Glutamatergic neuron (in vitro differentiated cells): ENCODE measurements at regions not wholly inside any gene's neighbourhood (a gene's known extent, or its start where the extent isn't known, plus 50 kb on each side); places are given as distances from the start of the nearest gene placed in this dataset.

Source experiments
- DNase-seq: peaks from one replicate; pipeline ENCODE4 v3.0.0; 2022
- H3K27ac Mint-ChIP-seq: one replicate; pipeline ENCODE4 v1.8.0; 2020; ENCODE audit warnings: mild to moderate bottlenecking, mixed read lengths, inconsistent platforms; ENCODE audit not compliant: unreplicated experiment
- H3K27me3 Mint-ChIP-seq: one replicate; pipeline ENCODE4 v1.8.0; 2020; ENCODE audit warnings: mild to moderate bottlenecking, moderate library complexity, mixed read lengths, inconsistent platforms; ENCODE audit not compliant: unreplicated experiment
- H3K36me3 Mint-ChIP-seq: one replicate; pipeline ENCODE4 v1.8.0; 2020; ENCODE audit warnings: mild to moderate bottlenecking, mixed read lengths, inconsistent platforms; ENCODE audit not compliant: unreplicated experiment
- H3K4me1 Mint-ChIP-seq: one replicate; pipeline ENCODE4 v1.8.0; 2020; ENCODE audit warnings: mild to moderate bottlenecking, low read depth, mixed read lengths, inconsistent platforms; ENCODE audit not compliant: unreplicated experiment
- H3K4me3 Mint-ChIP-seq: one replicate; pipeline ENCODE4 v1.8.0; 2020; ENCODE audit warnings: mild to moderate bottlenecking, mixed read lengths, inconsistent platforms; ENCODE audit not compliant: unreplicated experiment
- H3K9me3 Mint-ChIP-seq: one replicate; pipeline ENCODE4 v1.8.0; 2020; ENCODE audit warnings: mild to moderate bottlenecking, moderate library complexity, mixed read lengths, inconsistent platforms; ENCODE audit not compliant: unreplicated experiment
- TF ChIP-seq, protein P1 (sequence below): fragments of 200-600 bp; sonication (generic); IDR thresholded peaks from one replicate; pipeline ENCODE4 v1.5.0; 2021; ENCODE audit not compliant: partially characterized antibody, unreplicated experiment

DNA sequence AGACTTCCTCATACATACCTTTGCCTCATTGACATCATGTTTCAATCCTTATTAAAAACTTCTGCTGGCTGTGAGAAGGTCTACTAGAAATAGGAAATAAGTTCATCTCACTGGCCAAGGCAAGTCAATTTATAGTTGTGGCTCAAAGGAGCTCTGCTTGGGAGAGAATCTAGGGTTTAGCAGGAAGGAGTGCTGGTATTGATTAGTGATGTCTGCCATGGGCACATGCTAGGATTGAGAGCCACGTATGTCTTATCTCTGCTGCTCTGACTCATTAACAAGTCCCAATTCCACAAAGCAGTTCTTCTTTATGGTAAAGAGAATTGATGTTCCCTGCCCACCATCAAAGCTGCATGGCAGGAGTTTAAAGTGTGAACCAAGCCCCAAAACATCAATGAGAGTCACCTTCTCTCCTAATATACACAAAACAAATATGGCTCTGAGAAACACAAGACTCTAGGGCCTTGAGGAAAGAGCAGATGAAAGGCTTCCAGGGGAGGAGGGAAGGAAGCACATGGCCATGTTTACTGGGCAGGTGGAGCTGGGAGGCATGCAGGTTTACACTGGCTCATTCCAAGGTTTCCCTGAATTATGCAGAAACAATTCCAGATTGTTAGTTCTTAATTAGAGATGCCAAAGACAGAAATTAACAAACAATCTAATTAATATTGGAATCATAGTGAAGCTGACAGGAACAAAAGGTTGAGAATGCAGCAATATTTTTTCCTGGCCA is 931.9 kb upstream of the TMEM132C start:
- Mint-ChIP-seq H3K36me3 (no peaks in the 10 kb centered on the region), H3K9me3 (peaks cover 4% of the 10 kb centered on the region), H3K4me3 (no peak overlapping the region), H3K4me1 (no peaks in the 10 kb centered on the region), H3K27me3 (no peaks in the 10 kb centered on the region), H3K27ac (no peak overlapping the region)
- no peak for DNase-seq
- TF ChIP-seq, protein P1, sequence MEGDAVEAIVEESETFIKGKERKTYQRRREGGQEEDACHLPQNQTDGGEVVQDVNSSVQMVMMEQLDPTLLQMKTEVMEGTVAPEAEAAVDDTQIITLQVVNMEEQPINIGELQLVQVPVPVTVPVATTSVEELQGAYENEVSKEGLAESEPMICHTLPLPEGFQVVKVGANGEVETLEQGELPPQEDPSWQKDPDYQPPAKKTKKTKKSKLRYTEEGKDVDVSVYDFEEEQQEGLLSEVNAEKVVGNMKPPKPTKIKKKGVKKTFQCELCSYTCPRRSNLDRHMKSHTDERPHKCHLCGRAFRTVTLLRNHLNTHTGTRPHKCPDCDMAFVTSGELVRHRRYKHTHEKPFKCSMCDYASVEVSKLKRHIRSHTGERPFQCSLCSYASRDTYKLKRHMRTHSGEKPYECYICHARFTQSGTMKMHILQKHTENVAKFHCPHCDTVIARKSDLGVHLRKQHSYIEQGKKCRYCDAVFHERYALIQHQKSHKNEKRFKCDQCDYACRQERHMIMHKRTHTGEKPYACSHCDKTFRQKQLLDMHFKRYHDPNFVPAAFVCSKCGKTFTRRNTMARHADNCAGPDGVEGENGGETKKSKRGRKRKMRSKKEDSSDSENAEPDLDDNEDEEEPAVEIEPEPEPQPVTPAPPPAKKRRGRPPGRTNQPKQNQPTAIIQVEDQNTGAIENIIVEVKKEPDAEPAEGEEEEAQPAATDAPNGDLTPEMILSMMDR, result no peak

- Mint-ChIP-seq H3K4me1 (no peaks in the 10 kb centered on the region), H3K27me3 (no peaks in the 10 kb centered on the region), H3K9me3 (peaks cover 4% of the 10 kb centered on the region), H3K4me3 (no peak overlapping the region), H3K36me3 (no peaks in the 10 kb centered on the region), H3K27ac (no peak overlapping the region)
- DNase-seq, result no peak
- TF ChIP-seq, protein P1, result no peak
These were observed 930.6 kb upstream of the TMEM132C start for GRCh38 chr12:127336416-127336815.

GRCh38 chr12:127339065-127339464 is 927.9 kb upstream of the TMEM132C start:
- no peak for DNase-seq
- no peaks in the 10 kb centered on the region for H3K36me3 Mint-ChIP-seq
- TF ChIP-seq, protein P1, result no peak
- no peaks in the 10 kb centered on the region for H3K27me3 Mint-ChIP-seq
- no peaks in the 10 kb centered on the region for H3K4me1 Mint-ChIP-seq
- no peak overlapping the region for H3K4me3 Mint-ChIP-seq
- H3K9me3 Mint-ChIP-seq, result peaks cover 4% of the 10 kb centered on the region
- no peak overlapping the region for H3K27ac Mint-ChIP-seq

DNA sequence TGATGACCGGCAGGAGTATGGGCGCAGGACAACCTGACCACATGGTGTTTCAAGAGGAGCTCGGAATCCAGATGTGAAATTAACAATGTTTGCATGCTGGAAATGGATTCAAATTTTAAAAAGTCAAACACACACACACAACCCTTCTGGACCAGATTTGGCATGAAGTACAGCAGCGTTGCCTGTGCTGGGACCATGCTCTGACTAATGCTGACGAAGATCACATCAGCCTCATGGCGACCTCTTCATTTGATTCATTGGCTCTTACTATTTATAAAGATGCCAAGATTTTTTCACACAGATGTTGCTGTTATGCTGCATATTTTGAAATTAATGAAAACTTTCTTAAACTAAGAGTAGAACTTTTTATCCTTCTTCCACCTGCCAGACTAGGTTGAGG is 926.6 kb upstream of the TMEM132C start:
- Mint-ChIP-seq H3K4me3 (no peak overlapping the region), H3K27ac (no peak overlapping the region), H3K4me1 (no peaks in the 10 kb centered on the region), H3K27me3 (no peaks in the 10 kb centered on the region), H3K9me3 (peaks cover 4% of the 10 kb centered on the region), H3K36me3 (no peaks in the 10 kb centered on the region)
- DNase-seq, result no peak
- TF ChIP-seq, protein P1, result no peak

DNA sequence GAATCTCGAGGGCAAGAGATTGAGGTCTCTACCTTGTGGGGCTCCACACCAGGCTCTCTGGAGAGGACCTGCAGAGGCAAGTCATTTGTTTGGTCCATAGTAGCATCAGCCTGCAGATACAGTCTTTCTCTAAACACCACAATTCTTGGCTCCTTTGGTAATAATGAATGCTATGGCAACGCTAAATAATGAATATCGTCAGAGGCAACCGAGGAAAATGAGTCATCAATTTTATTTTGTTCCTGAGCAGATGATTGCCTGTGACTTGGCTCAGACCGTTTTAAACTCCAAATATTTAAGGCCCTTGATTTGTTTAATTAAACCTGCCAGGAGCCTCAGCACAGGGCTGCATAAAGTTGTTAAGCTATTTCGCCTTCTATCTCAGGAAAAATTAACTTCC is 924.1 kb upstream of the TMEM132C start:
- Mint-ChIP-seq H3K4me1 (no peaks in the 10 kb centered on the region), H3K4me3 (no peak overlapping the region), H3K27ac (no peak overlapping the region), H3K36me3 (peaks cover 3% of the 10 kb centered on the region), H3K9me3 (peaks cover 8% of the 10 kb centered on the region), H3K27me3 (no peaks in the 10 kb centered on the region)
- DNase-seq, result no peak
- TF ChIP-seq, protein P1, result no peak
